Activated CD4-positive, alpha-beta T cell treated with anti-CD3 and anti-CD28 coated beads, Interleukin-10, Interleukin-2, amounts not matched to agents 100 ng/mL and 50 ng/mL, durations not matched to agents 16 hours and 8 hours (primary cell): ENCODE measurements at regions not wholly inside any gene's neighbourhood (a gene's known extent, or its start where the extent isn't known, plus 50 kb on each side); places are given as distances from the start of the nearest gene placed in this dataset.
A peak's percentile ranks its signal among the peaks of the same experiment; 100 is the strongest.
"Not testable (repeated sequence)": the region's sequence is repeated elsewhere in the genome, so short reads cannot be mapped to it uniquely, and the experiment has no call there.

Experiments used
- DNase-seq: peaks from one replicate; pipeline ENCODE4 v3.0.0-alpha.2; 2020

DNA sequence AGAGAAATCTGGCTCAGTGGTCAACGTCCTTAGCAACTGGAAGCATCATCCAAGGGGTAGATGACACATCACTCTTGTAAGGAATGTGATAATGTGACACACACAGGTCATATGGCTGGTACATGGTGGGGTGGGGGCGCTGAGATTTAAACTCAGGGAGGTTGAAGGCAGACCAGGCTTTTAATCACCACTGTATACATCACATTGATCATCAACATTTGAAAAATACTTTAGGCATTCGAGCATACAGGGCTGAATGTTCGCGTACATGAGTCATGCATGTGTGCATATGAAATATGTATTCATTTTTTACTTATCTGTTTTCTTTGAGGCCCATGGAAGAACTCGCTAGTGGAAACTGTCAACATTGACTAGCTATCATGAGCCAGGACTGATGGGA is 976.4 kb downstream of the VRK1 start:
- no peak for DNase-seq

- no peak for DNase-seq
Observed at GRCh38 chr14:97776890-97777558, 979.8 kb downstream of the VRK1 start.

GRCh38 chr14:97777622-97778355 is 980.6 kb downstream of the VRK1 start:
- DNase-seq: peak; percentile 5

GRCh38 chr14:97779140-97779539 is 982.0 kb downstream of the VRK1 start:
- DNase-seq: no peak

GRCh38 chr14:97780804-97781203 is 983.6 kb downstream of the VRK1 start:
- DNase-seq: no peak

GRCh38 chr14:97781961-97782360 is 984.8 kb downstream of the VRK1 start:
- DNase-seq: no peak

- DNase-seq: no peak
Observed at GRCh38 chr14:97782871-97783414, 985.8 kb downstream of the VRK1 start.

DNA sequence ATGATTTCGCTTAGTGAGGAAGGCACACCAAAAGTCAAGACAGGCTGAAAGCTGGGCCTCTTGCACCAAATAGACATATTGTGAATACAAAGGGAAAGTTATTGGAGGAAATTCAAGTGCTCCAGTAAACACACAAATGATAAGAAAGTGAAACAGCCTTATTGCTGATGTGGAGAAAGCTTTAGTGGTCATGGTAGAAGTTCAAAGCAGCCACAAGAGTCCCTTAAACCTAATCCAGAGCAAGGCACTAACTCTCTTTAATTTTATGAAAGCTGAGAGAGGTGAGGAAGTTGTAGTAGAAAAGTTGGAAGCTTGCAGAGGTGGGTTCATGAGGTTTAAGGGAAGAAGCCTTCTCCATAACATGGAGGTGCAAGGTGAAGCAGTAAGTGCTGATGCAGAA is 988.3 kb downstream of the VRK1 start:
- DNase-seq: no peak

DNA sequence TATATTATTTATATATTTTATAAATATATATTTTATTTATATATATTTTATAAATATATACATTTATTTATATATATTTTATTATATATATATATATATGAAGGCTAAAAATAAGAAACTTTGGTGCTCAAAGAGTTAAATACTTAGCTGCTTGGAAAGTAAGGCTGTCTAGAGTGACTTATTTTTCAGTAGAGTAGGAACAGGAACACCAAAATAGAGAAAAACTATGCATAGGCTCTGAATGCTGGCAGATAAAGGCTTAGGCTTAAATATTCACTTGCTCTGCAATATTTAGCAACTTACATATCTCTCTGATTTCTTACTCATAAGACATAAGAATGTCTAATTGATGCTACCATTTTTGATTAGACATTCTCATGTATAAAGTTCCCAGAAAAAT is 991.2 kb downstream of the VRK1 start:
- DNase-seq: no peak

DNA sequence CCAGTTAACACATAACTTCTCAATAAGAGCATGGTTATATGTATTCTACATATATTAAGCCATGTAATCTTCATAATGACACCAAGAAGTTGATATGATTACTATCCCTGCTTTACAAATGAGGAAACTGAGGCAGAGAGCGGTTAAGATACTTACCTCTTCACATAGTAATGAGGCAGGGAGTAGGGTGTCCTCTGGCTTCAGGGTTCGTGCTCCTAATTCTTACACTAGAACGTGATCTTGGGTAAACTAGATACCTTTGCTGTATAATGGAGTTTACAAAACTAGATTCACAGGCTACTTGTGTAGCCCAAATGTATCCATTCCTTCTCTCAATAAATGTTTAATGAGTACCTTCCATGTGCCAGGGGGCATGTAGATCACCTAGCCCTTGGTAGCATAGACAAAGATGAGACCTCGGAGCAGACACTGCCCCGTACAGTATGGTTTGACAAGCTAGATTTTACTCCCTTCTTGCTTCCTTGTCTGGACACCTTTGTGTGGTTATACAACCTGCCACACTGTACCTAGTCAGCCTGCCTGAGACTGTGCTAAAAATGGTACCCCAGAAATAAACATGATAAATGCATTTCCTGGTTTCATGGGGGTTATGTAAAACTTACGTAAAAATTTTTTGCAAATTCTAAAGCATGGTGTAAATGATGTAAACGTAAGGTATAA is 991.8 kb downstream of the VRK1 start:
- no peak for DNase-seq

- DNase-seq: no peak
Observed at GRCh38 chr14:97791072-97791471, 993.9 kb downstream of the VRK1 start.

DNA sequence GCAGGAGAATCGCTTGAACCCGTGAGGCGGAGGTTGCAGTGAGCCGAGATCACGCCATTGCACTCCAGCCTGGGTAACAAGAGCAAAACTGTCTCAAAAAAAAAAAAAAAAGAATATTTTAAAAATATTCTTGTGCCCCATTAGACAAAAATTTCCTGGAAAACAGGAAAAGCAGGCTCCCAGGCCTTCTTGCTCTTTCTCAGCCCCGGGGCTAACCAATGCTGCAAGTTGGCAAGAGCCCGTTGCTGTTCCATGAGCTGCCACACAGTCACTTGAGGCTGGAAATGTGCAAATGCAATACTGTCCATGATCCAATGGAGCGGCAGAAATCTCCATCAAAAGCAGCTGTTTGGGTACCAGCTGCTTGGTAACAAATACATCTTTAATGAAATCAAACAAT is 994.7 kb downstream of the VRK1 start:
- no peak for DNase-seq

- DNase-seq: peak; percentile 38
Observed at GRCh38 chr14:97796511-97796910, 999.3 kb downstream of the VRK1 start.

DNA sequence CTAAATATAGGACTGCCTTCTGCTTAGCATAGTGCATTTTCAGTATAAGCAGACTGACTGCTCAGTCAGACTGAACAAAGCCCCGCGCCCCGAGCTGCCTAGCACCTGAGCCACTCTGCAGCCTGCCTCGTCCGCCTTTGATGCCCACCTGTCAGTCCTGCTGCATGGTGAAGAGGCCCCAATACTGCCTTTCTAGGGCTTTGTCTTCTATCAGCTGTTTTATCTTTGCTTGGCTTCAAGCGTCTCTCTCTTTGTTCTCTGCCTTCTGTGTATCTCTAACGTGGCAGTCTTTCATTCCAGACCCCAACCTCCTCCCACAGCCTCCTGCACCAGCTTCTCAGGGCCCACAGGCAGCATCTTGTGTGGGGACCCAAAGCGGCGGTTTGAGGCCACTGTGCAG is 1001.0 kb downstream of the VRK1 start:
- no peak for DNase-seq

- no peak for DNase-seq
Observed at GRCh38 chr14:97802430-97803373, 1005.5 kb downstream of the VRK1 start.

DNA sequence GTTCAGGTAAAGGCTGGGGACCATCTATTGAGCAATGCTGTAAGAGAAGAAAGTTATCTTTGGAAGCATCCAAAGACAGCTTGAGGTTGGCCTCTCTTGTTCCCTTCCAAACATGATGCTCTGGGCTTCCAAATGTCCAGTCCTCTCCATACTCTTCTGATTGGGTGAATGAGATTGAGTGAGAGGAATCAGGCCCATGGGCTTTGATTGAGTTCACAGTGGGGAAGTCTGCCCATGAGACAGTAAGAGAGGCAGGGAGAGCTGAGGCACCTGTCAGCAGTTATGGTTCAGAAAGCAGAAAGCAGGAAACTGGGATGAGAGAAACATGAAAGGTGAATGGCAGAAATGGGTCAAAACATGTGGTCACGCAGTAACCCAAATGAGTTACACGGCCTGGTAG is 1006.9 kb downstream of the VRK1 start:
- no peak for DNase-seq

DNA sequence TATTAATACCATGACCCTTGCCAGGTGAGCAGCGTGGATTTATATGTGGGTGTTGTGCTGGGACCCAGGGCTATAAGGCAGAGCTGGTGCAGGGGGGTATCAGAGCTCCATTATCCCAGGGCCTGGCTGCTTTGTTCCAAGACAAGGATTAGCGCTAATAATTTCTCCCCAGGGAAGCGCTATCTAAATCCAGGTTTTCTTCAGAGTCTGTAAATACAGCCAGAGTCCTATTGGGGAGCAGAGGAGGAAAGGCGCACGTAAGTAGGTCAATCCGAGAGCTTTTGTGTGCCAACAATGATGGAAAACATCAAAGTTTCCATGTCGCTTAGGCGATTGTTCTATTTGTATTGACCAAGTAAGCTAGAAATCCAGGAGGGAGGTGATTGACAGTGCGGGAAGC is 1009.7 kb downstream of the VRK1 start:
- no peak for DNase-seq

GRCh38 chr14:97808541-97808940 is 1011.4 kb downstream of the VRK1 start:
- not testable (repeated sequence) for DNase-seq

- DNase-seq: no peak
Observed at GRCh38 chr14:97813556-97813955, 1016.4 kb downstream of the VRK1 start.

- DNase-seq: no peak
Observed at GRCh38 chr14:97820781-97821180, 1023.6 kb downstream of the VRK1 start.

DNA sequence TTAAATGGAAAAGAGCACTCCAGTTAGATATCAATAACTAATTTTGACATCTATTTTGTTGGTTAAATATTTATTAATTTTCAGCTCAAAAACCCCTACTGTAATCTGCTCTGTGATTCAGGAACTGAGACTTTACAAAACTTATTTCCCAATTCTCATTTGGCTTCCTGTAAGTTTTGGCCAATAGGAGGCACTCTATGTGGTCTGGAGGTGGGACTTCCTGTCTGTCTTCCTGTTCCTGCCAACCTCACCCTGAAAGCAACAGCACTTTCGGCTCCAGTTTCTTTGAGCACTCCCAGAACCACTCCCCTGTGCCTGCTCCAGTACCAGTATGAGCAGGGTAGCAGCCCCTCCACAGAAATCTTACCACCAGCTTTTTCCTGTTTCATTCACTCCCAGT is 1027.0 kb downstream of the VRK1 start:
- peak; percentile 18 for DNase-seq

DNA sequence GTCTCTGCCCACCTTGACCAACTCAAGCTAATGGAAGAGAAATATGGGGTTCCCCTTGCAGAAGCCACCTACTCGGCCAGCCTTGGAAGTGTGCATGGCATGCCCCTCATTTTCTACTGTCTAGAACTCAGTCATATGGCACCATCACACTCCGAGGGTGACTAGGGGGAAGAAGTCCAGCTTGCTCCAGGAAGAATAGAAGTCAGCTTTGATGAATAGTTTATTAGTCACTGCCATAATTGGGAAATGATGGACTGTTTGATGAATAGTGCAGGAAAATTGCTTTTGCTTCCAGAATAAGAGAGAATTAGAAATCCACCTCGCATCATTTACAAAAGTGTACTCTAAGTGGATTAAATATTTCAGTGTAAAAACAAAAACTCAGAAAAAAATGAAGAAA is 1030.6 kb downstream of the VRK1 start:
- DNase-seq: no peak

DNA sequence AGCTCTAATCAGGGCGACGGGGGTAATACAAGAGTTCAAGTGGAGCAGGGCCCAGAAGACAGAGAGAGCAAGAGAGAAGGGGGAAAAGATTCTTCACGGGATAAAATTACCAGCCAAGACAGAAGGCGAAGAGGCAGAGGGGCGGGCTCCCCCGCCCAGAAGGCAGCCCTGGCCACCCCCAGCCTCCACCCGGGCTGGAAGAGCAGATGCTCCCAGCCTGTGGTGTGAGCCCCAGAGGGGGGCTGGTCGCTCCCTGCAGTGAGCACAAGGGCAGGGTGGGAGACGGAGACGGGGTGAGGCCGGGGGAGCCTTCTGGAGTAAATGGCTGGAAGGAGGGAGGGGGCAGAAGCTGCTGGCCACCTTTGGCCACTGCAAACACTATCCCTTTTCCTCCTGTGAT is 1035.6 kb downstream of the VRK1 start:
- DNase-seq: no peak
